Liver (tissue), 8 donors: ENCODE measurements at regions not wholly inside any gene's neighbourhood (a gene's known extent, or its start where the extent isn't known, plus 50 kb on each side); places are given as distances from the start of the nearest gene placed in this dataset.

Experiments used
- DNase-seq: peaks from one replicate; pipeline ENCODE4 v3.0.0-alpha.2; 2017; ENCODE audit warnings: low spot score
- H3K27ac ChIP-seq, 2 donors: one replicate each; pipeline ENCODE4 v1.7.0; 2013; ENCODE audit warnings: inconsistent platforms in 2 of 2, low read length in 2 of 2, control low read depth in 1 of 2, low read depth in 1 of 2, mild to moderate bottlenecking in 1 of 2
- H3K27me3 ChIP-seq, 4 donors: one replicate each; pipeline versions ENCODE4 v1.6.1 to v1.7.0; 2013; ENCODE audit warnings: low read length in 3 of 4, inconsistent platforms in 1 of 4, mild to moderate bottlenecking in 1 of 4, moderate library complexity in 1 of 4; ENCODE audit not compliant: control insufficient read depth in 4 of 4, insufficient read depth in 4 of 4
- H3K36me3 ChIP-seq, 4 donors: one replicate each; pipeline versions ENCODE4 v1.6.1 to v1.7.0; 2013; ENCODE audit warnings: low read length in 3 of 4, mild to moderate bottlenecking in 3 of 4, low read depth in 1 of 4, moderate library complexity in 1 of 4; ENCODE audit not compliant: control insufficient read depth in 4 of 4, insufficient read depth in 3 of 4
- H3K4me1 ChIP-seq, 4 donors: one replicate each; pipeline versions ENCODE4 v1.6.1 to v1.7.0; 2013; ENCODE audit warnings: low read length in 3 of 4, mild to moderate bottlenecking in 3 of 4, moderate library complexity in 1 of 4; ENCODE audit not compliant: control insufficient read depth in 4 of 4, insufficient read depth in 4 of 4
- H3K4me3 ChIP-seq, 3 donors: one replicate each; pipeline versions ENCODE4 v1.6.1 to v1.7.0; 2013; ENCODE audit warnings: low read length in 3 of 3, control low read depth in 1 of 3, low read depth in 1 of 3, mild to moderate bottlenecking in 1 of 3
- H3K9ac ChIP-seq, 2 donors: one replicate each; pipeline ENCODE4 v1.7.0; 2013; ENCODE audit warnings: low read length in 2 of 2, mild to moderate bottlenecking in 2 of 2, moderate library complexity in 2 of 2, control low read depth in 1 of 2, low read depth in 1 of 2
- H3K9me3 ChIP-seq, 4 donors: one replicate each; pipeline versions ENCODE4 v1.6.1 to v1.7.0; 2013; ENCODE audit warnings: low read length in 3 of 4; ENCODE audit not compliant: control insufficient read depth in 4 of 4
- CTCF ChIP-seq: fragments of 150-350 bp; IDR thresholded peaks from 2 replicates; pipeline ENCODE4 v1.5.1; 2017; ENCODE audit warnings: improper control_type of control experiment, low read depth, low read length; ENCODE audit not compliant: missing input control
- EGR1 ChIP-seq, 2 donors: IDR thresholded peaks; 2 replicates each; pipeline ENCODE4 v1.6.1; 2016 to 2018; ENCODE audit warnings: antibody characterized with exemption in 2 of 2, low read depth in 2 of 2
- FOXA2 ChIP-seq: IDR thresholded peaks from 2 replicates; pipeline ENCODE4 v1.6.1; 2016; ENCODE audit warnings: antibody characterized with exemption
- HNF4A ChIP-seq, 2 donors: conservative IDR thresholded peaks; 2 replicates each; pipeline ENCODE4 v1.6.1; 2016; ENCODE audit warnings: antibody characterized with exemption in 2 of 2, mild to moderate bottlenecking in 2 of 2
- JUND ChIP-seq, 2 donors: IDR thresholded peaks; 2 replicates each; pipeline ENCODE4 v1.6.1; 2016; ENCODE audit warnings: antibody characterized with exemption in 2 of 2
- NR2F2 ChIP-seq: IDR thresholded peaks from 2 replicates; pipeline ENCODE4 v1.6.1; 2016; ENCODE audit warnings: antibody characterized with exemption
- RAD21 ChIP-seq, 2 donors: IDR thresholded peaks; 2 replicates each; pipeline ENCODE4 v1.6.1; 2016; ENCODE audit warnings: antibody characterized with exemption in 2 of 2, mild to moderate bottlenecking in 2 of 2
- SP1 ChIP-seq: IDR thresholded peaks from 2 replicates; pipeline ENCODE4 v1.6.1; 2018; ENCODE audit warnings: antibody characterized with exemption, mild to moderate bottlenecking
- WGBS: extraction: QIAGEN DNeasy Blood & Tissue Kit; methylation state at CpG from one replicate; pipeline ENCODE4 v1.1.7; 2013; 5-methylcytosine and 5-hydroxymethylcytosine counted together
- TF ChIP-seq, protein P1 (sequence below): IDR thresholded peaks from 2 replicates; pipeline ENCODE4 v1.6.1; 2016; ENCODE audit warnings: antibody characterized with exemption
- TF ChIP-seq, protein P2 (sequence below): IDR thresholded peaks from 2 replicates; pipeline ENCODE4 v1.6.1; 2016; ENCODE audit warnings: antibody characterized with exemption
- donor health status: healthy.
- donor health status: healthy.
- donor health status: healthy.
- donor health status: healthy.
- donor health status: healthy.

DNA sequence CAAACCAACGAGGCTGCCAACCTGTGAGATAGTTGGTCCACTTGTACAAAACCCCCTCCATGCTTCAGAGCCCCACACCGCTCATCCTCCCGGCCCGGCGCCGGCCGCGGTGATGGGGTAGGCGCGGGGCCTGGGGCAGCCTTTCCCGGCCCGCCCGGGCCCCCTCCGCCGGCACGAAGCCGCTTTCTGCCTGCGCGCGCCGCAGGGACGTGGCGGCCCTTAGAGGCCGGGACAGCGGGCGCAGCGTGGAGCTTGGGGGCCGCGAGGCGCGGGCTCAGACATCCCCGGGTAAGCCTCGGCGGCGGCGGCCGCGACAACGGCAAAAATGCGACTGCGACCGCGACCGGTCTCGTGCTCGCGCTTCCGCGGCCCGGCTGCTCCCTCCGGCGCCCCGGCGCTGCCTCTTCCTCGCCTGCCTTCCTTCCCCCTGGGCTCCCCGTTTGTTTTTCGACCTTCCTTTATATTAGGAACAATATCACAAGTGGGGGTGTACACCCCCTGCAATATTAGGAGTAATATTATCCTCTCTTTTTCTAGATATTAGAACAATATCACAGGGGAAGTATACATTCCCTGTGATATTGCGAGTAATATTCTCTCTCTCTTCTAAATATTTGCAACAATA is 53.9 kb upstream of the CEACAM21 start:
- H3K4me1 ChIP-seq, result peaks cover 0 to 3% (median 0%) of the 10 kb centered on the region in 4 donors
- peak overlapping the region in 1 of 3 donors; percentile 31 for H3K4me3 ChIP-seq
- H3K27ac ChIP-seq, result peak overlapping the region; percentile 20 to 45
- DNase-seq, result no peak
- TF ChIP-seq HNF4A (conservative IDR thresholded peaks at IDR 0.05), result no peak
- no peak for TF ChIP-seq RAD21 (IDR thresholded peaks at IDR 0.05)
- TF ChIP-seq SP1, result no peak
- no peak for TF ChIP-seq FOXA2
- TF ChIP-seq JUND (IDR thresholded peaks at IDR 0.05), result no peak
- no peak for TF ChIP-seq EGR1 (IDR thresholded peaks at IDR 0.05; ENCODE audit: low read depth in 2 of 2)
- TF ChIP-seq NR2F2, result no peak
- TF ChIP-seq CTCF, result no peak
- TF ChIP-seq, protein P1, sequence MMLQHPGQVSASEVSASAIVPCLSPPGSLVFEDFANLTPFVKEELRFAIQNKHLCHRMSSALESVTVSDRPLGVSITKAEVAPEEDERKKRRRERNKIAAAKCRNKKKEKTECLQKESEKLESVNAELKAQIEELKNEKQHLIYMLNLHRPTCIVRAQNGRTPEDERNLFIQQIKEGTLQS, result no peak
- H3K36me3 ChIP-seq, result no peaks in the 10 kb centered on the region
- 3% methylated on average over 58 of the region's 58 CpGs for WGBS
- H3K27me3 ChIP-seq, result peaks cover 0 to 4% (median 2%) of the 10 kb centered on the region in 4 donors
- peak overlapping the region in 1 of 2 donors; percentile 27 for H3K9ac ChIP-seq
- no peaks in the 10 kb centered on the region for H3K9me3 ChIP-seq

DNA sequence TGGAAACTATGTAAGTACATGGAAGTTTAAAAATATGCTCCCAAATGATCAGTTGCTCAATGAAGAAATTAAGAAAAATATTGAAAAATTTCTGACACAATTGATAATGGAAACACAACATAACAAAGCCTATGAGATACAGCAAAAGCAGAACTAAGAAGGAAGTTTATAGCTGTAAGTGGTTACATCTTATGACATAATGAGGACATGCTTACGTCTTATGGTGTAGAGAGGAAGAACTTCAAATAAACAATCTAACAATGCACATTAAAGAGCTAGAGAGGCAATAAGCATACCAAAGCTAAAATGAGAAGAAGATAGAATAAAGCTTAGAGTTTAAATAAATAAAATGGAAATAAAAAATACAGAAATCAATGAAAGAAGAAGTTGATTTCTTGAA is 50.0 kb upstream of the CEACAM21 start:
- Histone ChIP-seq H3K4me1 (peaks cover 0 to 3% (median 0%) of the 10 kb centered on the region in 4 donors), H3K27me3 (peaks cover 0 to 8% (median 2%) of the 10 kb centered on the region in 4 donors), H3K9ac (no peak overlapping the region), H3K36me3 (no peaks in the 10 kb centered on the region), H3K4me3 (no peak overlapping the region), H3K27ac (no peak overlapping the region), H3K9me3 (peaks cover 0 to 4% (median 0%) of the 10 kb centered on the region in 4 donors)
- TF ChIP-seq, protein P2, sequence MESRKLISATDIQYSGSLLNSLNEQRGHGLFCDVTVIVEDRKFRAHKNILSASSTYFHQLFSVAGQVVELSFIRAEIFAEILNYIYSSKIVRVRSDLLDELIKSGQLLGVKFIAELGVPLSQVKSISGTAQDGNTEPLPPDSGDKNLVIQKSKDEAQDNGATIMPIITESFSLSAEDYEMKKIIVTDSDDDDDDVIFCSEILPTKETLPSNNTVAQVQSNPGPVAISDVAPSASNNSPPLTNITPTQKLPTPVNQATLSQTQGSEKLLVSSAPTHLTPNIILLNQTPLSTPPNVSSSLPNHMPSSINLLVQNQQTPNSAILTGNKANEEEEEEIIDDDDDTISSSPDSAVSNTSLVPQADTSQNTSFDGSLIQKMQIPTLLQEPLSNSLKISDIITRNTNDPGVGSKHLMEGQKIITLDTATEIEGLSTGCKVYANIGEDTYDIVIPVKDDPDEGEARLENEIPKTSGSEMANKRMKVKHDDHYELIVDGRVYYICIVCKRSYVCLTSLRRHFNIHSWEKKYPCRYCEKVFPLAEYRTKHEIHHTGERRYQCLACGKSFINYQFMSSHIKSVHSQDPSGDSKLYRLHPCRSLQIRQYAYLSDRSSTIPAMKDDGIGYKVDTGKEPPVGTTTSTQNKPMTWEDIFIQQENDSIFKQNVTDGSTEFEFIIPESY, result no peak
- no peak for TF ChIP-seq EGR1 (IDR thresholded peaks at IDR 0.05; ENCODE audit: low read depth in 2 of 2)
- DNase-seq, result no peak
- 63% methylated on average over 1 of the region's 1 CpG for WGBS
